ENCODE measurements at regions not wholly inside any gene's neighbourhood (a gene's known extent, or its start where the extent isn't known, plus 50 kb on each side); places are given as distances from the start of the nearest gene placed in this dataset.
"Not testable (repeated sequence)": the region's sequence is repeated elsewhere in the genome, so short reads cannot be mapped to it uniquely, and the experiment has no call there.

GRCh38 chr2:168300460-168300859 is 53.1 kb upstream of the STK39 start:
- no peak for DNase-seq

DNA sequence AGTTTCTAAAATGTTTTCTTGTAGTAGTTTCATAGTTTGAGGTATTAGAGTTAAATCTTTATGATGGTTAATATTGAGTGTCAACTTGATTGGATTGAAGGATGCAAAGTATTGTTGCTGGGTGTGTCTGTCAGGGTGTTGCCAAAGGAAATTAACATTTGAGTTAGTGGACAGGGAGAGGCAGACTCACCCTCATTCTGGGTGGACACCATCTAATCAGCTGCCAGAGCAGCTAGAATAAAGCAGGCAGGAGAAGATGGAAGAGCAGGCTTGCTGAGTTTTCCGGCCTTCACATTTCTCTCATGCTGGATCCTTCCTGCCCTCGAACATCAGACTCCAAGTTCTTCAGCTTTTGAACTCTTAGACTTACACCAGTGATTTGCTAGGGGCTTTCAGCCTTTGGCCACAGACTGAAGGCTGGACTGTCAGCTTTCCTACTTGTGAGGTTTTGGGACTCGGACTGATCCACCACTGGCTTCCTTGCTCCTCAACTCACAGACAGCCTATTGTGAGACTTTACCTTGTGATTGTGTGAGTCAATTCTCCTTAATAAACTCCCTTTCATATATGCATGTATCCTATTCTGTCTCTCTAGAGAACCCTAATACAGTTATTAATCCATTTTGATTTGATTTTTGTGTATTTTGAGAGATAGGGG is 56.8 kb upstream of the STK39 start:
- DNase-seq = no peak

DNA sequence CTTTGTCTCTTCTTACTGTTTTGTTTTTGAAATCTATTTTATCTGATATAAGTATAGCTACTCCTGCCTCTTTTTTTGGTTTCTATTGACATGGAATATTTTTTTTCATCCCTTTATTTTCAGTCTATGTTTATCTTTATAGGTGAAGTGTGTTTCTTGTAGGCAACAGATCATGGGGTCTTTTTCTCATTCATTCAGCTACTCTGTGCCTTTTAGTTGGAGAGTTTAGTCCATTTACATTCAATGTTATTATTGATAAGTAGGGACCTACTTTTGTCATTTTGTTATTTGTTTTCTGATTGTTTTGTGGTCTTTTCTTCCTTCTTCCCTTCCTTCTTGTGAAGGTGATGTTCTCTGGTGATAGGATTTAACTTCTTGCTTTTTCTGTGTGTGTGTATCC is 60.0 kb upstream of the STK39 start:
- DNase-seq = no peak

- no peak for DNase-seq
These were observed 63.2 kb upstream of the STK39 start for GRCh38 chr2:168310580-168310979.

GRCh38 chr2:168311261-168311910 is 64.0 kb upstream of the STK39 start:
- DNase-seq = no peak

DNA sequence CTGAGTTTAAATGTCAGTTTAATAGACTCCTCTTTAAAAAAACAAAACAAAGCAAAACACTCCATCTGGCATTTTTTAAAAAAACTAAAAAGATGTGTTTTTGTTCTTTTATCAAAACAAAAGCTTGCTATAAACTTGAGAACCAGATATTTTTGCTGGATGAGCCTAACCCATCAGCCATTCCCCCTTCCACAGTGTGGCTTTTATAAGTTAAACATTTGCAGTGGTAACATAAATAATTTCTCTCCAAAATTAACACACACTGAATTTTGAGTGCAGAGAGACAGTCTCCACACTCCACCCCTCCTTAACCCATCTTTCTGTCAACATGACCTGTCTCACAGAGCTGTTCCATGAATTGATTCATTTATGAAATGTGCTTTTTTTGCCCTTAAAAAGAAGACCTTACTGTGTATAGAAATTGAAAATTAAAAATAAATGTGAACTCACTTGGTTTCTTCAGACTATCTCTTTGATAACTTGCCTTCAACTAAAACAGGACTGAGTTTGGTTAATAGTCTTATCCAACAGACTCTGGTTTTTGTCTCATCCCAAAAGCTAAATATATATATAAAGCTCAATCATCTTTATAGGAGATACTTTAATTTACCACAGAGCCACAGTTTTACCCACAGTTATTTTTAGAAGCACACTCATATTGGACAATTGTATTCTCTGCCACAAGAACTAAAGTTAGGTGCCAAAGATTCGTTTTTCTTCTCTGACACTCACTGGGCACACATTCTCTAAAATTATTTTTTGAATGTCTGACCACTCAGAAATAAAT is 64.8 kb upstream of the STK39 start:
- DNase-seq = no peak

GRCh38 chr2:168314236-168314635 is 66.8 kb upstream of the STK39 start:
- DNase-seq = peak in 3 of 4 experiments; percentile 6 to 33 (median 27)

- no peak for DNase-seq
These were observed 68.1 kb upstream of the STK39 start for GRCh38 chr2:168315331-168316072.

DNA sequence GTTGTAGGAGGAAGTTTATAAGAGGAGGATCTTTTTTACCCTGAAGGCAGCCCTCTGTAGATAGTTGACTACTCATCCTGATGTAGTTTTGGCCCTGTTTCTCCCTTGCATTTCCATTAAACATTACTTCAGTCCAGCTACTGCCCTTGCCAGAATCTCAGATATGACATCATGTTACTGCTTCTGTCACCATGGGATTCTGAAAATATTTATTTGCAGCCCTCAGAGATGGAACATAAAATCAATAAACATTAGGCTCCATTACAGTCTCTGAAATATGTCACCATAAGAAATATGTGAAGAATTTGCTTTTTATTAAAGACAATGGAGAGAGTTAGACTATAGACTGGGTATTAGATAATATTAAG is 68.7 kb upstream of the STK39 start:
- no peak for DNase-seq

- DNase-seq = no peak
These were observed 69.9 kb upstream of the STK39 start for GRCh38 chr2:168317282-168317681.

- DNase-seq = no peak
These were observed 72.9 kb upstream of the STK39 start for GRCh38 chr2:168320267-168320666.

DNA sequence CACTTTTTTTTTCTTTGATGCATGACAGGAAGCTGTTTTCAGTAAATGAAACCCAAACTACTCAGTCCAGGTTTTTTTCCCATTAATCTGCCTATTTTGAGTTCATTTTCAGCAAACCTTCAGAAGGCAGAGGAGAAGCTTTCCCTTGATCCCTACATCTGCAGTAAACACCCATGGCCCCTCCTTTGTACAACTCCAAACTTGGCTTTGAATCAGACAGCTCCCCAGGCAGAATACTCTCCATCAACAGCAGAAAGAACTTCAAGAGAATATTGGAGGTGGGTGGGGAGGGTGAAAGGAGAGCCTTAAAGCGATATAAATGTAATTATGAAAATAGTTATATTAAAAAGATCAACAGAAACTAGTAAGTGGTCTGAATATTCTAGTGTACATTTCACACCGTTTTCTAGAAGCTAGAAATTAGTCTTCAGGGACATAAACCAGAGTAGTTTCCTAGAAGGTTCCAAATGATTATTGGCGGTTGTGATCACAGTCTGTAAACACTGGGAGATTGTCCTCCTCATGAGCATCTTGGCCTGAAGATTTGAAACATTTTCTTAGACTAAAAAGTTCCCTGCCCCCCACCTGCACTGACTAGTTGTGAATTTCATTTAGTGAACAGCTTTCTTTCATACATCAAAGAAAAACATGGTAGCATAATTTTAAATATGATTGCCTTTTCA is 75.1 kb upstream of the STK39 start:
- DNase-seq = no peak

DNA sequence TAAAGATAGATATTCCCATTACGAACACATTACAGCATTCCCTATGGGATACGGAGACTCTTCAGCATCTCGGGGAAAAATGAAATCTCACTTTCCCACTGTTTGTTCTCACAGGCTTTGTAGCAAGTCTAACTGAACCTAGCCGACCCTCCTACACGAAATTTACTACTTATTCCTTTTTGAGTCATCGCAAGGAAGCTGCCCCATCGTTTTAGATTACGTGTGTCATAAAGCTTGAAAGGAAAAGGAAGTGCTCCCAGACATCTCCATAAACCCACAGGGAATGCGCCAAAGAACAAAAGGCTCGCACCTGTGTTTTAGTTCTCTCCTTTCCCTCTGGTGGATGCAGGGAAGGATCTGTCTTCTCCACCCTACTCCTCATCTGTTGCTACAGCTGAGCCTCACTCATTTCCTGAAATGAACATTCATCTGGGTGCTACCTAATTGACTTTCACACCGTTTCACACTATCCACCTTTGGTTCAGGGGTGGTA is 76.2 kb upstream of the STK39 start:
- DNase-seq = no peak

DNA sequence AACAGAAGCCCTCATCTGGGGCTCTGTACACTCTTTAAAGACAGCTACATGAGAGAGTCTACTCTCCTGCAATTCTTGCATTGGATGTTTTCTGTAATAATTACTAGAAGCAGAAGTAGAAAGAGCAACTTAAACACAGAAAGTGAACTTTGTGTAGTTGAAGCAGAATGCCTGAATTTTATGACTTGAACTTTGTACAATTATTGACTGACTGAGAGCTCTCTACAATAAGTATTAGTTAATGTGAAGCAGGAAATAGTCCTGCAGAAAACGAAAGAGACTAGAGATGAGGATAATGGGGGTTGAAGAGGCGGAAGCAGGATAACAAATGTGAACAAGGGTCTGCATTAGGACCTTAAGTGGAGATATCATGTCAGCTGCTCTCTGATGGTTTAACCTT is 79.2 kb upstream of the STK39 start:
- DNase-seq = no peak

DNA sequence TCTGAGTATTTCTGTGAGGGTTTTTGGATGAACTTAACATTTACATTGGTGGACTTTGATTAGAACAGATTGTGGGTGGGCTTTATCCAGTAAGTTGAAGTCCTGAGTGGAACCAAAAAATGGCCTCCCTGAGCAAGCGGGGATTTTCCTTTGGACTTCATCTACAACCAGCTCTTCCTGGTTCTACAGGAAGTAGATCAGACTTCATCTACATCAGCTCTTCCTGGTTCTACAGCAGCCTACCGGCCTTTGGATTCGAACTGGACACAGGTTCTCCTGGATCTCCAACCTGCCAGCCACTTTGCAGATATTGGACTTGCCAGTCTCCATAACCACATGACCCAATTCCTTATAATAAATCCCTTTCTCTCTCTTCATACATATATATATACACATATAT is 79.9 kb upstream of the STK39 start:
- DNase-seq = no peak

GRCh38 chr2:168328421-168328820 is 81.0 kb upstream of the STK39 start:
- DNase-seq = no peak

DNA sequence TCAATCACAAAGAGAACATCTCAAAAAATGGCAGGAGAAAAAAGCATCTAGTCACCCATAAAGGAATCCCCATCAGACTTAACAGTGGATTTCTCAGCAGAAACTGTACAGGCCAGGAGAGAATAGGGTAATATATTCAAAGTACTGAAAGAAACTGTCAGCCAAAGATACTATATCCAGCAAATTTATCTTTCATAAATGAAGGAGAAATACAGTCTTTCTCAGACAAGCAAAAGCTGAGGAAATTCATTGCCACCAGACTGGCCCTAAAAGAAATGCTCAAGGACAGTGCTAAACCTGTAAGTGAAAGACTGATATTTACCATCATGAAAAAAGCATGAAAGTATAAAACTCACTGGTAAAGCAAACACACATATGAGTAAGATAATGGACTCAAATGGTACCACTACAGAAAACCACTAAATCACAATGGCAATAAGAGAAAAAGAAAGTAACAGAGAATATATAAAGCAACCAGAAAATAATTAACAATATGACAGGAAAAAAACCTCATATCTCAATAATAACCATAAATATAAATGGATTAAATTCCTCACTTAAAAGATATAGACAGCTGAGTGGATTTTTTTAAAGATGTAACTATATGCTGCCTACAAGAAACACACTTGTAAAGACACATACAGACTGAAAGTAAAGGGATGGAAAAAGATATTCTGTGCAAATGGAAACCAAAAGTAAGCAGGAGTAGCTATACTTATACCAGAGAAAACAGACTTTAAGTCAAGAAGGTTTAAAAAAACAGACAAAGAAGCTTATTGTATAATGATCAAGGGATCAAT is 83.4 kb upstream of the STK39 start:
- no peak for DNase-seq

DNA sequence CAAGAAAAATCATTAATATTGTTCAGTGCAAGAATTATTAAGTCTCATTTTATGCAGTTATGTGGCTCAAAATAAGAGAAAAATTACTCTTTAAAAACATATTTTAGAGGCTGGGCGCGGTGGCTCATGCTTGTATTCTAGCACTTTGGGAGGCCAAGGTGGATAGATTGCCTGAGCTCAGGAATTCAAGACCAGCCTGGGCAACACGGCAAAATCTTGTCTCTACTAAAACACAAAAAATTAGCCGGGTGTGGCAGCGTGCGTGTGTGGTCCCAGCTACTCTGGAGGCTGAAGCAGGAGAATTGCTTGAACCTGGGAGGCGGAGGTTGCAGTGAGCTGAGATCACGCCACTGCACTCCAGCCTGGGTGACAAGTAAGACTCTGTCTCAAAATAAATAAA is 87.9 kb upstream of the STK39 start:
- DNase-seq = not testable (repeated sequence)

GRCh38 chr2:168336786-168337388 is 89.5 kb upstream of the STK39 start:
- DNase-seq = no peak

DNA sequence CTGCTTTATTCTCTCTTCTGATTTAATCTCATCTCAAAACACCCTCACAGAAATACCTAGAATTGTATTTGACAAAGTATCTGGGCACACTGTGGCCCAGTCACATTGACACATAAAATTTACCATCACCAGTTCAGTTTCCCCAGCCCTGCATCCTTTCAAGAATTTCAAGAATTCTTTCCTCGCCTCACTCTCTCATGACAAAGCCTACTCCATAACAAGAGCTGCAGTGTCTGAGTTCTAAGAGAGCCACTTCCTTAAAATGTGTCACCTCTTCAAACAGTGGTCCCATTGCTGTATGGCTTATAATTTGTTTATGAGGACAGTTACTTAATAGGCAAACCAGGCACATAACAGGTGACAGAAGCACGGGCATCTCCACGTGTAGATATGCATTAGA is 90.9 kb upstream of the STK39 start:
- DNase-seq = no peak

- no peak for DNase-seq
These were observed 91.5 kb upstream of the STK39 start for GRCh38 chr2:168338803-168339437.
